H1 (cell line): ENCODE measurements at regions not wholly inside any gene's neighbourhood (a gene's known extent, or its start where the extent isn't known, plus 50 kb on each side); places are given as distances from the start of the nearest gene placed in this dataset.

Source experiments
- ATF3 ChIP-seq: IDR thresholded peaks from 2 replicates; pipeline ENCODE4 v1.6.1; 2011; ENCODE audit warnings: low read depth, mild to moderate bottlenecking, low read length; ENCODE audit not compliant: insufficient read depth
- CEBPB ChIP-seq: IDR thresholded peaks from 2 replicates; pipeline ENCODE4 v1.6.1; 2012; ENCODE audit warnings: low read depth, low read length
- CHD2 ChIP-seq: IDR thresholded peaks from 2 replicates; pipeline ENCODE4 v1.6.1; 2012; ENCODE audit warnings: low read length, improper control_type of control experiment
- CTCF ChIP-seq, 3 experiments: IDR thresholded peaks; 1 replicate in 2 of 3; 2 replicates in 1 of 3; pipeline versions ENCODE4 v1.5.1 to v1.6.1; 2011; ENCODE audit warnings: low read length in 3 of 3, mild to moderate bottlenecking in 3 of 3, inconsistent platforms in 2 of 3, low read depth in 1 of 3, moderate library complexity in 1 of 3; ENCODE audit not compliant: insufficient read depth in 1 of 3; ENCODE audit errors: control extremely low read depth in 1 of 3
- EZH2 ChIP-seq: fragments of 200-600 bp; sonication (generic); IDR thresholded peaks from 2 replicates; pipeline ENCODE4 v1.7.1; 2012; ENCODE audit warnings: low read depth, mild to moderate bottlenecking, moderate library complexity, low read length, inconsistent platforms; ENCODE audit not compliant: severe bottlenecking
- HDAC2 ChIP-seq, 2 experiments: fragments of 300-600 bp in 1 of 2; sonication (generic) in 1 of 2; IDR thresholded peaks; 2 replicates each; pipeline ENCODE4 v1.6.1; 2011 to 2012; ENCODE audit warnings: low read depth in 2 of 2, low read length in 2 of 2, mild to moderate bottlenecking in 2 of 2, moderate library complexity in 2 of 2, borderline replicate concordance in 1 of 2, inconsistent platforms in 1 of 2
- KDM1A ChIP-seq: fragments of 200-600, 300-600 bp; sonication (generic); IDR thresholded peaks from 2 replicates; pipeline ENCODE4 v1.7.1; 2016; ENCODE audit warnings: mild to moderate bottlenecking, low read length, borderline replicate concordance
- POLR2A ChIP-seq, 2 experiments: IDR thresholded peaks; 1 replicate in 1 of 2; 2 replicates in 1 of 2; pipeline ENCODE4 v1.6.1; 2011; ENCODE audit warnings: low read depth in 2 of 2, low read length in 2 of 2, mild to moderate bottlenecking in 2 of 2; ENCODE audit errors: control extremely low read depth in 1 of 2
- USF2 ChIP-seq: IDR thresholded peaks from 2 replicates; pipeline ENCODE4 v1.6.1; 2011; ENCODE audit warnings: low read length, improper control_type of control experiment

- TF ChIP-seq HDAC2 (IDR thresholded peaks at IDR 0.05; ENCODE audit: borderline replicate concordance in 1 of 2, low read depth in 2 of 2, low read length in 2 of 2) (no peak), POLR2A (IDR thresholded peaks at IDR 0.05; ENCODE audit: control extremely low read depth in 1 of 2, low read depth in 2 of 2, low read length in 2 of 2) (no peak), CTCF (IDR thresholded peaks at IDR 0.05; ENCODE audit: control extremely low read depth in 1 of 3, insufficient read depth in 1 of 3, low read depth in 1 of 3, low read length in 3 of 3) (no peak), KDM1A (no peak), CHD2 (no peak), ATF3 (no peak), CEBPB (no peak), USF2 (no peak), EZH2 (no peak)
These were observed 2065.7 kb upstream of the PCDH20 start for GRCh38 chr13:63481334-63481733.
